ENCODE measurements at regions not wholly inside any gene's neighbourhood (a gene's known extent, or its start where the extent isn't known, plus 50 kb on each side); places are given as distances from the start of the nearest gene placed in this dataset.

- TF ChIP-seq CTCF (IDR thresholded peaks at IDR 0.05) = no peak
- TF ChIP-seq POLR2A (IDR thresholded peaks at IDR 0.05) = no peak
These were observed 179.7 kb upstream of the NDST4 start for GRCh38 chr4:115293093-115293462.

Measured in tibial nerve (tissue), 3 donors.